NOMO-1 treated with dmso at 0.1 percent for 144 hours (cell line): ENCODE measurements at regions not wholly inside any gene's neighbourhood (a gene's known extent, or its start where the extent isn't known, plus 50 kb on each side); places are given as distances from the start of the nearest gene placed in this dataset.

ENCODE experiments used
- DNase-seq: peaks from one replicate; lab custom pipeline; 2025; ENCODE audit not compliant: unreplicated experiment; lab: John Stamatoyannopoulos, UW

DNA sequence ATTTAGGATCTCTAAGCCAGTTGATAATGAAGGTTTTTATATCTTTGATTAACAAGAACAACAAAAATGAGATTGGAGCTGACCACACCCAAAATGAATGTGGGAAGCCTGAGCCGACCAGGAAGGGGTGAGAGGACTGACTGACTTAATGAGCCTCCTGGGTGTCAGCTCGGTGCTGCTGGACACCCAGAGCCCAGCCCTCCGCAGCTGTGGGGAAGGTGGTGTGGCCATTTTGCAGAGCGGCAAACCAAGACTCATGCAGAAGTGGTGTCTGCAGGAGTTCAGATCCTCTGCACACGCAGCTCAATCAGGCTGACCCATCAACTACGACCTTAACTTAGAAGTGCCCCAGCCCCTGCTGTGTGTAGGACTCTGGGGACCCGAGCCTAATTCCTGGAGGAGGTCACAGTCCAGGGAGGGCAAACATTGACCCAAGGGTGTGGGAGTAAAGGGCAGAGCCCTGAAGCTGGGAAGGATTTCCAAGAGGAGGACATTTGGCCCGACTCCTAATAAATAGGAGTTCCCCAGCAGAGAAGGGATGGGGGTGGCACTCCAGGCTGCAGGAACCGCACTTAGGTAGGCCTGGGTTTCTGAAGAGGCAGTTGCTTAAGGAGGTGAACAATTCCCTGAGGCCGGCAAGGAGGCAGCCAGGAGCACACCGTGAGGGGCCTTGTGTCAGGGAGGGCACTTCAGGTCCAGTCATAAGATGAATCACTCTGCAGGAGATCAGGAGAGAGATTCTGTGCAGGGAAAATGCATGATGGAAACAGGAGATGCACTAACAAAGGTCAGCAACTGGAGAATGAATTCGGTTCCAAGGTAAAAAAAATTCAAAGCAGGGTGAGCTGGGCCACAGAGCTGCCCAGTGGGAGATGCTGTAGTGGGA, 197.1 kb upstream of the TPM1 start:
- DNase-seq: no peak

DNA sequence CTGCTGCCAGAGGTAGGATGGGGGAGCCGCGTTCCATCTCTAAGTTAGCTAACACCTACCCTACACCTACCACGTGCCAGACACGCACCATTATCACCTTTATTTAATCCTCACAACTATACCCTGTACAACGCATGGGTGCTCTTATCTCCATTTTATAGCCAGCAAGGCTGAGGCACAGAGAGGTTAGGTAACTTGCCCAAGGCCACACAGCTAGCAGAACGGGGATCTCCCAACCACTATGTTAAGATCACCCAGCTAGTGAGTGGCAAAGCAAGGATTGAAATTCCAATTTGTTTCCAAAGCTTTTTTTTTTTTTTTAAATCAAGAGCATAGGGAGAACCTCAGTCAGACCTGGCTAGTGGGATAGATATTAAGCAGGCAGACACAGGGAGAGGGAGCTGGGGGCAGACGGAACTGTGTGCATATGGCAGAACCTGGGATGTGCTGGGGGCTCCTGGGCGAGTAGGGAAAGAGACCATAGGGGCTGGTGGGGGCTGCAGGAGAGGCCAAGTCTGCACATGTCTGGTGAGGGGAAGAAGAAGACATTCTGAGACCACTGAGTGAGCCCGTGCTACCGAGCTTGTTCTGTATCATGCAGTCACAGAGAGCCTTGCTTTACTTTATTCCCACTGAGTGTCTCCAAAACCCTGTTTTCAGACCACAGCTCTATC, 196.3 kb upstream of the TPM1 start:
- no peak for DNase-seq

DNA sequence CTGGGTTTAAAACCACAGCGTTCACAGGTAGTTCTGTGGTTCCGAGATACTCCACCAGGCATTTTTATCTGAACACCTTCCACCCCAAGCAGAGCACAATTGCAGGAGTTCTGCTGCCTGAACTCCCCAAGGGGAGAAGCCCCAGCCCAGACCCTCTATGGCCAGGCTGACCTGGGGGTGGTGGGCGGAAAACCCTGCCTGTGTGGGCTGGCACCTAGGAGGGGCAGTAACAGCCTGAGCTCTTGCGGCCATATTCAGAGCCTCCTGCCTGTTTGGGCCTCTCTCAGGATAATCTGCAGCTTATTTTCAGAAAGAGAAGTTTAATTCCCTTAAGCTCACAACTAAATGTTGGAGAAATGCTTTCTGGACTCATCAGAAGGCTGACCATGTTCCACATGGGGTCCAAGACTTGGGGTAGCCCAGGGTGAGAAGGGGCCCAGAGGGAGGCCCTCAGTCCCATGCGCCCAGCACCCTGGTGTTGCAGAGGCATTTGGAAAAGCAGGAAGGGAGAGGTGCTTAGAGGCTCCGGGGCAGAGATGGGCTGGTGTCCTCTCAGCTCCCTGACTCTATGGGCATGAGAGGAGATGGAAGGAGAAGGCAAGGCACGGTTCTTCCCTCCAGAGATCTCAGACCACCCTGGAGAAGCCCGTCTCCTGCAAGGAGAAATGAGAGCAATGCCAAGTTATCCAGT, 195.6 kb upstream of the TPM1 start:
- no peak for DNase-seq

DNA sequence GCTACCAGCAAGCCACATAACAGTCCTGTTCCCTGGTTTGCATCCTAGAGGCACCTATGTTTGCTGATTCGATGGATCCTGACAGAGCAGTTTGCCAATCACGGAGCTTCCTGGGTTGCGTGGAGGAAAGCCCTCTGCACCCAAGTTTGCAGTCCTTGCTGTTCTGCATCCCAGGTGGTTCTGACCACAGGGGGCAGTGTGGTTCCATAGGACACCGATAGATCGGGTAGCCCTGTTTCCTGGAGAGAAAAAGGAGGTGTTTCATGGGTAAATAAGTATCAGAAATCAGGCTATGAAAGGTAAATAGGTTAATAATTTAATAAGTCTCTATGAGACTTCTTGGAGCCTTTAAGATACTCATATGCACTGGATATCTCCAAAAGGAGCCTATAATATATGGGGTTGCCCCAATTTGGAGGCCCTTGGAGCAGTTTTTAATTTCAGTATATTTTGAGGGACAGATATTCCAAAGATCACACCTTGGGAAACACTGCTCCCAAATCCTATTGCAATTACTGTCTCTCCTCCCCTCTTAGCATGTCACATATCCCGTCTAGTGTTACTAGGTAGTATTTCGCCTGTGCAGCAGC, 194.6 kb upstream of the TPM1 start:
- DNase-seq: no peak

DNA sequence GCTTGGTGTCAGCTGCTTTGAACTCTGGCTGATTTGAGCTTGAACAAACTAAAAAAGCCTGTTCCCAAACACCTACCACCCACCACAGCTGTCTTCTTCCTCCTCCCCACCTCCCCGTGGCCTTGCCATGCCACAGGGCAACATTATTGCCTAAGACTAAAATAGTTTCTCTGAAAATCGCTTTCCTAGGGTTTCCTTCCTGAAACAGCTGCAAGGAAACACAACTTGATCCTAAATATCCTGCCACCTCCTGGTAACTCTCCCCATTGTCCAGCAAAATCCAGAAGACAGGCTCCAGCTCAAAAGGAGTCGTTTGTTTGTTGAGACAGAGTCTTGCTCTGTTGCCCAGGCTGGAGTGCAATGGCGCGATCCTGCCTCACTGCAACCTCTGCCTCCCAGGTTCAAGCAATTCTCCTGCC, 193.9 kb upstream of the TPM1 start:
- DNase-seq: no peak

DNA sequence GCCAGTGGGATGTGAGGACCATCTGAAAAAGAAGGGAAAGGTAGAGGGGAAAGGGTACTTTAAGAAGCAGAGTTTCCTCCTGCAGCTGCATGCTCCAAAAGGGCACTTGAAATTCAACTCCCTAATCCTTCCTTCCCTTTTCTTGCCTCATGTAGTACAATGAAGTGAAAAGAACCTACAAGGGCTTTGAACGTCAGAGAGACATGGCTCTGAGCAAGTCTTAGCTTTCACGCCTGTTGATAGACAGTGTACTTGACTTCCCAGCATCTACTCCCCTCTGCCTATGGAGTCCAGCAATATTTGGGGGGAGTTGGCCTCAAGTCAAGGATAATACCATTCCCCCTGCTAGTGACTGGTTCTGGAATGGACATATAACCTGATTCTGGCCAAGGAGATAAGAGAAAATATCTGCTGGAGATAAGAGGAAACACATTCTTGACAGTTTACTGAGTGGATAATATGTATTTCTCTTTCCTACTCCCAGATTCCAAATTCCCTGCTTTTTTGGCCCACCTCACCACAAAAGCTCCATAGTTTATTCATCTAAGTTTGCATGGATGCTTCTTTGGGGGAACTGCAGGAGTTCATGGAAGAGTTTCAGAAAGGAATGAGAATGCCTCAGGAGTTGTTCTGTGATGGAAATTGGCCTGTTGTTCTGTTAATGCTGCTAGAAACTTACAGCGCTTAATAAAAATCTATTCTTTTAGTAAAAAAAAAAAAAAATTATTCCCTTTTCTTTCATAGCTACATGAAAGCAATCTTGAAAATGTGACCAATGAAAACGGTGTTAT, 193.0 kb upstream of the TPM1 start:
- DNase-seq: no peak

DNA sequence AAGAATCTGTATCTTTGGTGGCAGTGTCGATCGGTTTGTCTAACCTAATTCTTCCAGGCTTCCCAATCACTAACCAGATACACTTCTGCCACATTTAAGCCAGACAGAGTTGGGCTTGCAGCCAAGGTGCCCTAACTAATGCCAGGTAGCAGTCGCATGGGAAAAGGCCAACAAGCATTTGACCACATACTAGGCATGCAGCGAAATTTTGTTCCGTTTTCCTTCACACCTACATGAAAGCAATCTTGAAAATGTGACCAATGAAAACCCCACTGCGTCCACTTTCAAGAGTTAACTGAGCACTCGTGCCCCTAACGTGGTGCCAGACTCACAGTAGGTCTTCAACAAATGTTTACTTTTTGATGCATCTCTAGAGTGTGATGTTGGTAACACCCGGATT, 192.2 kb upstream of the TPM1 start:
- no peak for DNase-seq

DNA sequence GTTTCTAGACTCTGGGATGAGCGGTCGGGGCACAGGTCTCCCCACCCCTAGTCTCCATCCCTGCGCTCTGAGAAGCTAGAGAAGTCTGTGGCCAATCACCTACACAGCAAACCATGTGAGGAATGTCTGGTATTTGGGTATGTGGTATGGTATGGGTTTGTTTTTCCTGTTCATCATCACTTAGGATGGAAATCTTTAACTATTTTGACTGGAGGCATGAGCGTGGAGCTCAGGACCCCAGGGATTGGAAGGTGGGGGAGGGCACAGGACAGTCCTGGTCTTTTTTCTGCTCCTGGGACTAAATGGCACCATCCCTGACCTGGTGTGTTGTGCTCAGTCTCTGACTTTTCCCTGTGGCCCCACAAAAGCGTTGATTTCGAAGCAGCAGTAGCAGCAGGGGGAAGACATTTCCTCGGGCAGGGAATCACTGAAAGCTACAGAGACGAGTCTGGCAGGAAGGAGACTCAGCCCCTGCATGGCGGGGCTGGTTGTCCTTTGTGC, 191.7 kb upstream of the TPM1 start:
- no peak for DNase-seq

DNA sequence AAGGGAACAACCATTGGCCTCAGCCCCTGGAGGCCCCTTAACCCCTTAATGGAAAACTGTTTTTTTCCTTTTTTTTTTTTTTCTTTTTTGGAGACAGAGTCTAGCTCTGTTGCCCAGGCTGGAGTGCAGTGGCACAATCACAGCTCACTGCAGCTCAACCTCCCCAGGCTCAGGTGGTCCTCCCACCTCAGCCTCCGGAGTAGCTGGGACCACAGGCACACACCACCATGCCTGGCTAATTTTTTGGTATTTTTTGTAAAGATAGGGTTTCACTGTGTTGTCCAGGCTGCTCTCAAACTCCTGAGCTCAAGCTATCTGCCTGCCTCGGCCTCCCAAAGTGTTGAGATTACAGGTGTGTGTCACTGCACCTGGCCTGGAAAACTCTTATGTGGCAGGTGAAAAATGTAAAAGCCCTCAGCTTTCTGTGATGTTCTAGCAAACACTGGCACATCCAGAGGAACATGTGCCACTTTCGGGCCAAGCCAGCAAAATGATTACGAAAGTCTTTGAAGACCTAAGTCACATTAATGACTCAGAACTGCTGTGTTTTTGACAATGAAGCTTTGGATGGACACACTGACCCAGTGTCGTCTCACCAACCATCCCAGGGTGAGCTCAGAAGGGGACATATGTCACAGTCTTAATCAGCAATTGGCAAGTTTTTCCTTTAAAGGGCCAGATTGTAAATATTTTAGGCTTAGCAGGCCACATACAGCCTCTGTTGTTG, 189.3 kb upstream of the TPM1 start:
- DNase-seq: no peak

DNA sequence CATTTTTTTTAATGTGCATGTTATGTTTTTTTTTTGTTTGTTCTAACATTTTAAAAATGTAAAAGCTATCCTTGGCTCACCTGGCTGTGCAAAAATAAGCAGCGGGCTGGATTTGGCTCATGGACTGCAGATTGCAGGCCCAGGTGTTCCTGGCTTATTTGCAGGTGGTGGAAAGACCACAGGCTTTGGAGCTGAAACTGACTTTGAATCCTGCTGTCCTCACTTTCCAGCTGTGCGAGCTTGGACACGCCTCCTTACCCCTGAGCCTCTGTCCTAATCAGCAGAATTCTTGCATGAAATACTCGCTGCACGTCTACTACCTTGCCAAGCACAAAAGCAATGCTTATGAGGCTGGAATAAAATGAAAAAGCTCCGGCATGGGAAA, 188.7 kb upstream of the TPM1 start:
- no peak for DNase-seq

DNA sequence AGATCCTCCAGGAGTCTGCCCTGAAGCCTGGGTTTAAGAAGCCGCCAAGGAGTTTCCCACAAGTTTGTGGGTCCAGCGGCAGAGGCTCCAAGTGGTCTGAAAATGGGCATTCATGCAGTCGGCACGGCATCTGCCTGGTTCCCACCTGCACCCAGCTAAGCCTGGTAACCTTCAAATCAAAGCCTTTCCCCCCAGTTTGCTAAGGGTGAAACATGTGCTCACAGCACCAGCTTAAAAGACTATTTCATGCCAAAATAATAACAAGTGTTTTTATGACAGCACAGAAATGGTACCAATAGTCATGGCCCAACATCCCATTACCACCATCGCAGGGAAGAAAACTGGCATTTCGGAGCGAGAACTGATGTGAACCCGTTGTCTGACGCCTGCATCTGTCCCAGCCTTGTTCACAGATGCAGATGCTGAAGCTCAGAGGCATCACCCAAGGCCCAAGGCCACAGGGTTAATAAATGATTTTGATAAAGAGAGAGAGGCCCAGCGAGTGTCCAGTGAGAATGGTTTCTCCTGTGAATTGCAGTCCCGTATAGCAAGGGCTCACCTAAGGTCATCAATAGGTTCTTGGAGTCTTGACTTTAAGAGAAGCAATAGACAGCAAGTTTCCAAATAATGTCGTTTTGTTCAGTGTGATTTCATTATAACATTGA, 188.0 kb upstream of the TPM1 start:
- DNase-seq: no peak

DNA sequence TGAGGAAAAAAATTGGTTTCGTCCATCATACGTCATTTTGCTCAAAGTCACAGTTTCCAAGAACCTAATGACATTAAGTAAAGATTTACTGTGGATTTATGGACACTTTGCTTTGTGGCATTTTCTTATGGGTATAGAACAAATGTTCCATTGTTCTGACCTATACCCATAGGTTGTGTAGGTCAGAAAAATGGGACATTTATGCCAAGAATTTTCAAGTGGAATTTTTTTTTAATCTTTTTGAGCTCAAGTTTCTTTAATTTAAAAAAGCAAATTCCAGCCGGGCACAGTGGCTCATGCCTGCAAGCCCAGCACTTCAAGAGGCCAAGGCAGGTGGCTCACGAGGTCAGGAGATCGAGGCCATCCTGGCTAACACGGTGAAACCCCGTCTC, 187.5 kb upstream of the TPM1 start:
- DNase-seq: no peak

DNA sequence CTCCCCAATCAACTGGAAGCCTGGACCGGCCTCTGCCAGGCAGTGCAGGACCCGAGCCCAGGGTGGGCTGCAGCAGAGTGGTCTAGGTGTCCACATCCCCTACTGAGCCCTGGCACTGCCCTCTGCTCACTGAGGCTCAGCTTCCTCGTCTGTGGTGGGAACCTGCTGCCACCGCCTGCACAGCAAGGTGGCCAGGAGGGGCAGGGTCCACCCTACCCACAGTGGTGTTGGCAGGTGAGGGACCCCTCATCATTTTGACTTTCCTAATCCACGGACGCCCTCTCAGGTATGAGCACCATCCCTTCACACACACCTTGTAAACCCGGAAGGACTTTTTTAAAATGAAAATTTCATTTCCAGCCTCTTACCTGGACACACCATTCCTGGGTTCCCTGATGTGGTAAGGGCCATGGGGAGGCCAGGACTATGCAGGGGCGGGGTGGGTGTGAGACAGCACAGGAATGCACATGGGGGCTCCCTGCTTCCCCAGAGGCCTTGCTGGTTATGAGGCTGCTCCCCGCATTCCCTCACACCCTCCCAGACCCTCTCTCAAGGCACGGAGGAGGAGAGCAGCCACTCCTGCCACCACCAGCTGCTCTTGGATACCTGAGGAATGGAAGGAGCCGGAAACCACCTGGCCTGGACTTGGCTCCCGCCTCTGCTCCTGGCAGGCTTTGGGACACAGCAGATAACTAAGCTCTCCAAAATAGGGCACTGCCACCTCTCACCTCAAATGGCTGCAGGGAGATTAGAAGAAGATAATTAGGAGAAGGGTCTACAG, 185.9 kb upstream of the TPM1 start:
- no peak for DNase-seq

DNA sequence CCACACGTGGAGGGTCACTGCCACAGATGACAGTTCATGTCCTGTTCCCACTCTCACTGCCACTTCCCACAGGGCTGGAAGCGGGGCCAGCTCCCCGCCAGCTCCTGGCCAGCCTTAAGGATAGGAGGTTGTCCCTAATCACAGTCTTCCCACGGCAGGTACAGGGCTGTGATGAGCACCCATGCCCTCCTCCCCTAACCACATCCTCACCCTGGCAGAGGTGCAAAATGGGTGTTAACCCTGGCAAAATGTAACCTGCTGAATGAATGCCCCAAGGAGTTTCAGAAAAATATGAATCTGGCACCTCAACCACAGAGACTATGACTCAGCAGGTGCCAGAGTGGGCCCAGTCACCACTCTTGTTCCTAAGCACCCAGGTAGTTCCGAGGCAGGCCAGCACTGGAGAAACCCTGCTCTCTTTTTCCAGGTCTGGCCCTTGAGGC, 185.1 kb upstream of the TPM1 start:
- DNase-seq: no peak

DNA sequence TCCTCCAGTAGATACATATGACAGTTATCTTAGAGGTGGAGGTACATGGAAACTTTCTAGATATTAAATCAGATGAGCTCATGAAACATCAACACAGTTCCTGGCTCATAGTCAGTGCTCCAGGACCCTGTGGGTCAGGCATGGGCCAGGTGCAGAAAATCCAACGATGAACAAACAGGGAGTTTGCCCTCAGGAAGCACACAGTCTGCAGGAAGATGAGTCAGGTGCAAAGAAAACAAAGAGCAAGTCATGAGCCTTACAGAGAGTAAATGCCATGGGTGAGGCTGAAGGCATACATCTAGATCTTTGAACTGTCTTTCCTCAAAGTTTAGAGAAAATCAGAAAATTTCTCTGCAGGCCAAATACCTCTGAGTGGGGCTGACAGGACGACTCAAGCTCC, 184.2 kb upstream of the TPM1 start:
- no peak for DNase-seq

DNA sequence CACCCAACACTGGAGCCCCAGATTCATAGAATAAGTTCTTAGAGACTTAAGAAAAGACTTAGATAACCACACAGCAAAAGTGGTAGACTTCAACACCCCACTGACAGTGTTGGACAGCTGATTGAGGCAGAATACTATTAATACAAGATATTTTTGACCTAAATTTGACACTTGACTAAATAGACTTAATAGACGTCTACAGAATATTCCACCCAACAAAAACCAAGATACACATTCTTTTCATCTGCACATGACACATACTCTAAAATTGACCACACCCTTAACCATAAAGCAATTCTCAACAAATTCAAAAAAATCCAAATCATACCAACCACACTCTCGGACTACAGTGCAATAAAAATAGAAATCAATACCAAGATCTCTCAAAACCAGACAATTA, 179.8 kb upstream of the TPM1 start:
- DNase-seq: no peak

DNA sequence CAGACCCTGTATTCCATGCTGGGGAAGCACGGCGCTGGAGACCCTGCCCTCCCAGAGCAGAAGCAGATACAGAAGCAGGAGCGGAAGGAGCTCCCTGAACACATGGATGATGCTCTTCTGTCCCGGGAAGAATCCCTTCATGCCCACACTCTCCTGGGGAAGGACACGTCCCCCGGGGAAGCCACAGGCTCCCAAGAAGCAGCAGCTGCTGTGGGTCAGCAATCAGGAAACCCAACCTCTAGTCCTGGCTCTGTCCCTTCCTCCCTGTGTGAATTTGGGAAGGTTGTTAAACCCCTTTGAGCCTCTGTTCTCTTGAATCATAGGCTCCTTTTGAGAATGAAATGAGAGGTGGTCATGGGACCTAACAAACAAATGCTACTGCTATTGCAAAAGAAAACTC, 176.2 kb upstream of the TPM1 start:
- DNase-seq: no peak

DNA sequence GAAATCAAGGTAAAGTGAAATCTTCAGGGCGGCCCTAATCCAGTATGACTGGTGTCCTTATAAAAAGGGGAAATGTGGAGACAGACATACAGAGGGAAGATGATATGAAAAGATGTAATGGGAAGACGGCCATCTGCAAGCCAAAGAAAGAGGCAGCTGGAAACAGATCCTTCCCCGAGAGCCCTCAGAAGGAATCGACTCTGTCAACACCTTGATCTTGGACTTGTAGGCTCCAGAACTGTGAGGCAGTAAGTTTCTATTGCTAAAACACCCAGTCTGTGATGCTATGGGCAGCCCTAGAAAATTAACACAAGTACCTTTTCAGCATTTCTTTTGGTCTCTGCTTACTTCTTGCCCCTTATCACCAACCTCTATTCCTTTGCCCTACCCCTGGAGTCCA, 174.7 kb upstream of the TPM1 start:
- DNase-seq: no peak

DNA sequence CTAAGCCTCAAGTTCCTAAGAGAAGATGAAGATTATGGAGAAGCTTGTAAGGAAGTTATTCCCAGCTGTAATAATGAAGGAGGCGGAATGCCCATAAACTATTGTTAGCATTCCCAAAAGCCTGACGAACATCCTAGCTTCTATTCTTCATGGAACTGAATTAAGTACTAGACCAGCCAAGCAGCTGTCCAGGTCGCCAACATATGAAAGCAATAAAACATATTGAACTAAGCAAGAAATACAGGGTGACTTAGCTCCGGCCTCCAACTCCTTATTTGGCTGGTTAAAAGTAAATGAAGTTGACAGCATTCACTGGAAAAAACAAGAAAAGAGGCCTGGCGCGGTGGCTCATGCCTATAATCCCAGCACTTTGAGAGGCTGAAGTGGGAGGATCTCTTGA, 174.0 kb upstream of the TPM1 start:
- DNase-seq: no peak
